DND-41 (cell line): ENCODE measurements at regions not wholly inside any gene's neighbourhood (a gene's known extent, or its start where the extent isn't known, plus 50 kb on each side); places are given as distances from the start of the nearest gene placed in this dataset.

Experiments
- CTCF ChIP-seq: IDR thresholded peaks from 2 replicates; pipeline ENCODE4 v1.5.1; 2012; ENCODE audit warnings: borderline replicate concordance, low read length, moderate library complexity, mild to moderate bottlenecking; ENCODE audit not compliant: poor library complexity, severe bottlenecking; ENCODE audit errors: extremely low read depth
- EZH2 ChIP-seq: IDR thresholded peaks from 3 replicates; pipeline ENCODE4 v1.6.1; 2012; ENCODE audit warnings: borderline replicate concordance, low read depth, mild to moderate bottlenecking, moderate library complexity, low read length, inconsistent platforms; ENCODE audit not compliant: severe bottlenecking

GRCh38 chr12:127760357-127760756 is 506.6 kb upstream of the TMEM132C start:
- TF ChIP-seq CTCF (no peak), EZH2 (no peak)
